HEK293T (cell line): ENCODE measurements at regions not wholly inside any gene's neighbourhood (a gene's known extent, or its start where the extent isn't known, plus 50 kb on each side); places are given as distances from the start of the nearest gene placed in this dataset.

ENCODE experiments used
- ARNT ChIP-seq: fragments of 450-650 bp; IDR thresholded peaks from 2 replicates; pipeline ENCODE4 v1.6.1; 2017; ENCODE audit warnings: mild to moderate bottlenecking
- BHLHE40 ChIP-seq: fragments of 450-650 bp; IDR thresholded peaks from 2 replicates; pipeline ENCODE4 v1.6.1; 2016; ENCODE audit warnings: mild to moderate bottlenecking, moderate library complexity, borderline replicate concordance
- CTBP1 ChIP-seq: fragments of 450-650 bp; IDR thresholded peaks from 2 replicates; pipeline ENCODE4 v1.6.1; 2016; ENCODE audit warnings: borderline replicate concordance
- ELF4 ChIP-seq: fragments of 450-650 bp; IDR thresholded peaks from 2 replicates; pipeline ENCODE4 v1.6.1; 2017; ENCODE audit warnings: antibody characterized with exemption
- FOXA1 ChIP-seq: fragments of 450-650 bp; IDR thresholded peaks from 2 replicates; pipeline ENCODE4 v1.6.1; 2016; ENCODE audit warnings: mild to moderate bottlenecking
- FOXM1 ChIP-seq: fragments of 450-650 bp; IDR thresholded peaks from 2 replicates; pipeline ENCODE4 v1.6.1; 2017; ENCODE audit warnings: mild to moderate bottlenecking, borderline replicate concordance
- HDGF ChIP-seq: fragments of 450-650 bp; IDR thresholded peaks from 2 replicates; pipeline ENCODE4 v1.6.1; 2017; ENCODE audit warnings: antibody characterized with exemption, borderline replicate concordance
- LEF1 ChIP-seq: fragments of 450-650 bp; IDR thresholded peaks from 2 replicates; pipeline ENCODE4 v1.6.1; 2017; ENCODE audit warnings: mild to moderate bottlenecking, borderline replicate concordance
- NFRKB ChIP-seq: fragments of 450-650 bp; IDR thresholded peaks from 2 replicates; pipeline ENCODE4 v1.6.1; 2016; ENCODE audit warnings: mild to moderate bottlenecking, moderate library complexity
- SP1 ChIP-seq: fragments of 450-650 bp; IDR thresholded peaks from 2 replicates; pipeline ENCODE4 v1.6.1; 2017
- TARDBP ChIP-seq: fragments of 450-650 bp; IDR thresholded peaks from 2 replicates; pipeline ENCODE4 v1.6.1; 2016
- ZNF384 ChIP-seq: fragments of 450-650 bp; IDR thresholded peaks from 2 replicates; pipeline ENCODE4 v1.6.1; 2016

DNA sequence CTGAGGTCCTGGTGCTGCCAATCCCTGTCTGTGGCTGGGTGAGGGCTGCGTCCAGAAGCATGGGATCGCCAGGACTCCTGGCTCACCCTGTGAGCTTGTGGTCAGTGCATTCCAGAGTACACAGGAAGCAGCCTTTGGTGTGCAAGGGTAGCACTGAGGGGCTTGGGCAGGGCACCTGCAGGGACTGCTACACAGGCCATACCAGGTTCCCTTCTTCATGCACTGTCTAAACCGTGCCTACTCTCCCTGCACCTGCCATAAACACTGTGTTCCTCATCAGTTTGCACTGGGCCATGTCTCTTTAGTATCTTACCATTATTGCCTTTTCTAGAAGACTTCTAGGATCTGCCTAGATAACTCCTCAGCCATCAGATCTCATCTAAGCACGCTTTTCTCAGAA is 72.8 kb upstream of the NKX2-2 start:
- no peak for TF ChIP-seq ELF4
- no peak for TF ChIP-seq CTBP1
- TF ChIP-seq ARNT: no peak
- no peak for TF ChIP-seq SP1
- no peak for TF ChIP-seq NFRKB
- no peak for TF ChIP-seq FOXA1
- TF ChIP-seq HDGF: no peak
- TF ChIP-seq BHLHE40: no peak
- TF ChIP-seq TARDBP: no peak
- no peak for TF ChIP-seq FOXM1
- no peak for TF ChIP-seq ZNF384
- no peak for TF ChIP-seq LEF1
